ENCODE measurements at regions not wholly inside any gene's neighbourhood (a gene's known extent, or its start where the extent isn't known, plus 50 kb on each side); places are given as distances from the start of the nearest gene placed in this dataset.

- TF ChIP-seq CTCF (IDR thresholded peaks at IDR 0.05) = no peak
- TF ChIP-seq POLR2A (IDR thresholded peaks at IDR 0.05) = no peak
- TF ChIP-seq EP300 (IDR thresholded peaks at IDR 0.05) = no peak
- TF ChIP-seq POLR2AphosphoS5 (IDR thresholded peaks at IDR 0.05) = no peak
Observed at GRCh38 chr14:51337520-51337919, 97.5 kb downstream of the TMX1 start.
